SK-N-SH (cell line): ENCODE measurements at regions not wholly inside any gene's neighbourhood (a gene's known extent, or its start where the extent isn't known, plus 50 kb on each side); places are given as distances from the start of the nearest gene placed in this dataset.

Source experiments
- CTCF ChIA-PET: fragments of 300-600, 350-600 bp; formaldehyde crosslinking; extraction: SDS; loops from one replicate; lab custom pipeline; 2021; lab: Yijun Ruan, JAX
- POLR2A ChIA-PET: fragments of 350-600 bp; sonication (Branson Sonifier 250); formaldehyde crosslinking; extraction: SDS; loops from one replicate; lab custom pipeline; 2020; ENCODE audit warnings: antibody characterized with exemption, inconsistent platforms; lab: Yijun Ruan, JAX
- DNase-seq: peaks from one replicate; pipeline ENCODE4 v3.0.0; 2012
- H2AFZ ChIP-seq: fragments of 200-600 bp; sonication (generic); 2 replicates; pipeline ENCODE4 v1.8.1; 2016; ENCODE audit warnings: antibody characterized with exemption, mild to moderate bottlenecking, low read depth
- H3F3A ChIP-seq: fragments of 200-600 bp; sonication (generic); replicated peaks from 2 replicates; pipeline ENCODE3; 2016; ENCODE audit warnings: antibody characterized with exemption, mild to moderate bottlenecking; ENCODE audit not compliant: insufficient read depth
- H3K27ac ChIP-seq, 2 experiments: fragments of 200-500 bp in 1 of 2; fragments of 200-600 bp in 1 of 2; sonication (Bioruptor generic) in 1 of 2; sonication (generic), shearing (Covaris generic) in 1 of 2; 2 replicates each; pipeline versions ENCODE4 v1.5.1 to v1.6.1; 2014 to 2016; ENCODE audit warnings: low read depth in 2 of 2, inconsistent platforms in 1 of 2, low read length in 1 of 2, mild to moderate bottlenecking in 1 of 2, mixed read lengths in 1 of 2
- H3K27me3 ChIP-seq: fragments of 200-600 bp; sonication (generic), shearing (Covaris generic); 2 replicates; pipeline ENCODE4 v1.6.1; 2016; ENCODE audit warnings: mixed run types; ENCODE audit not compliant: insufficient read depth
- H3K36me3 ChIP-seq, 2 experiments: fragments of 200-500 bp in 1 of 2; fragments of 200-600 bp in 1 of 2; sonication (Bioruptor generic) in 1 of 2; sonication (generic) in 1 of 2; replicated peaks in 1 of 2; 2 replicates each; pipeline versions ENCODE3 to v1.5.1; 2014 to 2016; ENCODE audit warnings: low read length in 1 of 2, mild to moderate bottlenecking in 1 of 2; ENCODE audit not compliant: insufficient read depth in 2 of 2, control insufficient read depth in 1 of 2
- H3K4me1 ChIP-seq, 2 experiments: fragments of 200-500 bp in 1 of 2; fragments of 200-600 bp in 1 of 2; sonication (Bioruptor generic) in 1 of 2; sonication (generic), shearing (Covaris generic) in 1 of 2; 2 replicates each; pipeline versions ENCODE4 v1.5.1 to v1.6.1; 2014 to 2016; ENCODE audit warnings: low read depth in 1 of 2, low read length in 1 of 2, mixed run types in 1 of 2; ENCODE audit not compliant: insufficient read depth in 2 of 2, control insufficient read depth in 1 of 2
- H3K4me2 ChIP-seq: fragments of 200-600 bp; sonication (generic), shearing (Covaris generic); 2 replicates; pipeline ENCODE4 v1.6.1; 2017; ENCODE audit warnings: mixed run types
- H3K4me3 ChIP-seq, 2 experiments: fragments of 200-500 bp in 1 of 2; fragments of 200-600 bp in 1 of 2; sonication (Bioruptor generic) in 1 of 2; sonication (generic), shearing (Covaris generic) in 1 of 2; 2 replicates each; pipeline versions ENCODE4 v1.5.1 to v1.8.1; 2014 to 2016; ENCODE audit warnings: low read depth in 2 of 2, inconsistent platforms in 1 of 2, low read length in 1 of 2, mild to moderate bottlenecking in 1 of 2, mixed read lengths in 1 of 2, moderate library complexity in 1 of 2
- H3K79me2 ChIP-seq: fragments of 200-600 bp; sonication (generic); 2 replicates; pipeline ENCODE4 v1.8.1; 2017; ENCODE audit warnings: mild to moderate bottlenecking; ENCODE audit not compliant: insufficient read depth
- H3K9ac ChIP-seq: fragments of 200-600 bp; sonication (generic); 2 replicates; pipeline ENCODE4 v1.6.1; 2017; ENCODE audit warnings: mixed run types
- H3K9me2 ChIP-seq: fragments of 200-600 bp; sonication (generic); 2 replicates; pipeline ENCODE4 v1.6.1; 2017; ENCODE audit warnings: mixed run types
- H3K9me3 ChIP-seq: fragments of 200-600 bp; sonication (generic); 2 replicates; pipeline ENCODE4 v1.6.1; 2017; ENCODE audit warnings: mixed run types, mild to moderate bottlenecking, moderate library complexity
- H4K20me1 ChIP-seq: fragments of 200-600 bp; sonication (generic); 2 replicates; pipeline ENCODE4 v1.6.1; 2017; ENCODE audit warnings: mild to moderate bottlenecking, mixed run types; ENCODE audit not compliant: insufficient read depth
- CTCF ChIP-seq: fragments of 200-600 bp; sonication (generic); IDR thresholded peaks from 2 replicates; pipeline ENCODE4 v1.6.1; 2017; ENCODE audit warnings: antibody characterized with exemption, mild to moderate bottlenecking, moderate library complexity
- EZH2phosphoT487 ChIP-seq: fragments of 200-600 bp; sonication (generic); IDR thresholded peaks from 2 replicates; pipeline ENCODE4 v1.6.1; 2017; ENCODE audit warnings: low read depth, mixed run types, mild to moderate bottlenecking, antibody characterized with exemption, moderate library complexity, borderline replicate concordance
- FOXM1 ChIP-seq: IDR thresholded peaks from 2 replicates; pipeline ENCODE4 v1.4.0; 2012; ENCODE audit warnings: low read depth, mild to moderate bottlenecking
- GABPA ChIP-seq: IDR thresholded peaks from 2 replicates; pipeline ENCODE4 v1.4.0; 2012; ENCODE audit warnings: low read depth, mild to moderate bottlenecking
- GATA2 ChIP-seq: sonication (generic); formaldehyde crosslinking; IDR thresholded peaks from 2 replicates; pipeline ENCODE4 v1.5.0; 2020; ENCODE audit warnings: mild to moderate bottlenecking, missing genetic modification reagents
- NFIC ChIP-seq: IDR thresholded peaks from 2 replicates; pipeline ENCODE4 v1.4.0; 2012; ENCODE audit warnings: borderline replicate concordance
- NRF1 ChIP-seq: IDR thresholded peaks from 2 replicates; pipeline ENCODE4 v1.6.1; 2012; ENCODE audit warnings: low read depth, mild to moderate bottlenecking, low read length
- POLR2AphosphoS5 ChIP-seq: IDR thresholded peaks from 2 replicates; pipeline ENCODE4 v1.6.1; 2012; ENCODE audit warnings: low read depth, low read length
- RAD21 ChIP-seq: IDR thresholded peaks from 2 replicates; pipeline ENCODE4 v1.6.1; 2012; ENCODE audit warnings: mild to moderate bottlenecking, low read length
- TAF1 ChIP-seq: IDR thresholded peaks from 2 replicates; pipeline ENCODE4 v1.6.1; 2012; ENCODE audit warnings: low read depth, mild to moderate bottlenecking, low read length, moderate library complexity, borderline replicate concordance
- TEAD4 ChIP-seq: IDR thresholded peaks from 2 replicates; pipeline ENCODE4 v1.4.0; 2012; ENCODE audit warnings: mild to moderate bottlenecking, borderline replicate concordance; ENCODE audit not compliant: insufficient read depth
- USF2 ChIP-seq: fragments of 150-350 bp; IDR thresholded peaks from 2 replicates; pipeline ENCODE4 v1.6.1; 2017; ENCODE audit warnings: antibody characterized with exemption, low read length, low read depth, borderline replicate concordance
- YY1 ChIP-seq: IDR thresholded peaks from 2 replicates; pipeline ENCODE4 v1.4.0; 2012; ENCODE audit warnings: low read depth, mild to moderate bottlenecking
- ZBTB33 ChIP-seq: IDR thresholded peaks from 2 replicates; pipeline ENCODE4 v1.4.0; 2012; ENCODE audit warnings: low read depth, borderline replicate concordance
- WGBS: methylation state at CpG from one replicate; pipeline ENCODE4 v1.1.6; 2017; ENCODE audit warnings: low lambda C conversion rate; 5-methylcytosine and 5-hydroxymethylcytosine counted together

GRCh38 chr2:66968946-66969345 lies 428.2 kb upstream of the ETAA1 start:
- Histone ChIP-seq H3K27ac (no peak overlapping the region), H3K9me3 (no peaks in the 10 kb centered on the region), H3K4me2 (no peak overlapping the region), H3K36me3 (no peaks in the 10 kb centered on the region), H4K20me1 (no peaks in the 10 kb centered on the region), H3K4me1 (peaks cover 0 to 2% of the 10 kb centered on the region in 2 experiments; a peak in 1 of 4 replicates), H2AFZ (no peak overlapping the region), H3F3A (no peaks in the 10 kb centered on the region), H3K4me3 (no peak overlapping the region), H3K9ac (no peak overlapping the region), H3K27me3 (no peaks in the 10 kb centered on the region), H3K9me2 (no peaks in the 10 kb centered on the region), H3K79me2 (no peaks in the 10 kb centered on the region)
- ChIA-PET CTCF (no interaction called here), POLR2A (no interaction called here)
- WGBS: 63% methylated on average over 2 of the region's 3 CpGs
- TF ChIP-seq TAF1 (no peak), CTCF (no peak), POLR2AphosphoS5 (no peak), TEAD4 (no peak), NRF1 (no peak), NFIC (no peak), RAD21 (no peak), GATA2 (no peak), EZH2phosphoT487 (no peak), FOXM1 (no peak), USF2 (no peak), YY1 (no peak), GABPA (no peak)
- no peak for DNase-seq

GRCh38 chr2:66981074-66981473 lies 416.1 kb upstream of the ETAA1 start:
- Histone ChIP-seq H3K79me2 (no peaks in the 10 kb centered on the region), H3K27me3 (no peaks in the 10 kb centered on the region), H2AFZ (no peak overlapping the region), H3K9ac (no peak overlapping the region), H4K20me1 (no peaks in the 10 kb centered on the region), H3K9me3 (no peaks in the 10 kb centered on the region), H3F3A (no peaks in the 10 kb centered on the region), H3K4me1 (no peaks in the 10 kb centered on the region; a peak in 1 of 4 replicates), H3K36me3 (no peaks in the 10 kb centered on the region), H3K27ac (peak overlapping the region in 1 of 2 experiments; percentile 22; a peak in 1 of 4 replicates), H3K9me2 (no peaks in the 10 kb centered on the region), H3K4me3 (no peak overlapping the region), H3K4me2 (no peak overlapping the region)
- CTCF ChIA-PET: interaction anchor here (0.6 to 1.2 kb wide), 4 partner anchors 14 to 405 kb away, joined by 3 read pairs; no protein-coding TSS in a partner anchor
- DNase-seq: no peak
- no peak for TF ChIP-seq TAF1
- no peak for TF ChIP-seq FOXM1
- TF ChIP-seq NRF1: no peak
- TF ChIP-seq RAD21: no peak
- 0 out of 2 replicates have a peak, but pooled peaks have one; percentile 10 for TF ChIP-seq GATA2
- no peak for TF ChIP-seq ZBTB33
- WGBS: 55% methylated on average over 2 of the region's 2 CpGs
- POLR2A ChIA-PET: no interaction called here
